GM19372 (cell line): ENCODE measurements at regions not wholly inside any gene's neighbourhood (a gene's known extent, or its start where the extent isn't known, plus 50 kb on each side); places are given as distances from the start of the nearest gene placed in this dataset.

Experiments
- ATAC-seq: cut with Tn5 transposase; IDR thresholded peaks from one replicate; pipeline ENCODE4 v1.9.1; 2021; ENCODE audit warnings: mild to moderate bottlenecking, low read depth, moderate library complexity; ENCODE audit not compliant: unreplicated experiment

- ATAC-seq = no peak
Observed at GRCh38 chr12:74292351-74293194, 245.1 kb upstream of the ATXN7L3B start.

DNA sequence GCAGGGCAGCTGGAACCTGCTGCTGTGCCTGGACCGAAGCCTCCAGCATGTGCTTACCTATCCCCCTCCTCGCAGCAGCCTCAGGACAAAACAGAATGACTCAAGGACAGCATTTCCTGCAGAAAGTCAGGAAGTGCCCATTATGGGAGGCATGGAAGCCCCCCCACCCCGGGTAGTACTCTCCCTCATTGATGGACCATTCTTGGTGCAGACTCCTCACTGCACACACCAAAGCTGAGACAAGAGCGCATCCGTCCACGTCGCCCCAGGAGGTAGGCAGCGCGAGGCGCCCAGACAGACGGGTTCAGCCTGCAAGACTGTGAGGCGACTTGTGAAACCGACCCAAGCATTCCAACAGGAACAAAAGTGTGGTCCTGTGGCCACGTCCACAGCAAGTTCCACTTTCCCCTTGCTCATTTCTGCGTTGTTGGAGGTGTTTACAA lies 243.9 kb upstream of the ATXN7L3B start:
- no peak for ATAC-seq

DNA sequence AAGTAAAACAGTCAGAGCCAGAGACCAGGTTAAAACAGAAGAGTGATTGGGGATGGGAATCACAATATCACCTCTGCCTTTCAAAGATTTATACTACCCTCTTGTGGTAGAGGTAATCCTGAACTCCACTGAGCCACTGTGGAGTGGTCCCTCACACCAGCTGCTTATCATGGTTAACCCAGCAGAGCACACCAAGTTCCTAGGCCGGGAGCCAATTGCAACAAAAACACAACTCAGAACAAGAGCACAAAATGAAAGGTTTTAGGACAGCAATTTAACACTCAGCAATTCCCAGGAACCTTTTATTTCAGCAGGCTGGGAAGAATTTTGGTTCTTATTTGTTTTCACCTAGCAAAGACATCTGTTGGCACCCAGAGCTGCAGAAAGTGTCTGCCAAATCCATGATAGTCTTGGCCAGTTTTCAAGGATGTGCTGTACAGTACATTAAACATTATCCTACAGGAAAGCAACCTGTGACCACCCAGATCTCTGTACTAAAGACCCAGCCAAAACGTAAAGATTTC lies 220.5 kb upstream of the ATXN7L3B start:
- ATAC-seq = no peak

DNA sequence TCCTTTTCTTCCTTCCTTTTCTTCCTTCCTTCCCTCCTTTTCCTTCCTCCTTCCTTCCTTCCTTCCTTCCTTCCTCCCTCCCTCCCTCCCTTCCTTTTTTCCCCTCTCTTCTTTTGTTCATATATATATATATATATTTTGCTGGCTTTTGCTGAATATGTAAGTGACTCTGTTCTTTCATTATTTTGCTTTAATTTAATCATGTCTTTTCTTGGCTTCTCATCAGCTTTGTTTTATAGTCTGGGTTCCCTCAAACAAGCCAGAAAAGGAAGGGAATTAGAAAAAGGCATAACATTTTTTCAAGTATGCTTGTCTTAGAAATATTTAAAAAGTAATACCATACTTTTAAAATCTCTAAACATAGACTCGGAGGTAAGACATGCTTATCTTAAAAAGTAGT lies 219.9 kb upstream of the ATXN7L3B start:
- no peak for ATAC-seq

- no peak for ATAC-seq
Observed at GRCh38 chr12:74319886-74320285, 217.7 kb upstream of the ATXN7L3B start.

- ATAC-seq = no peak
Observed at GRCh38 chr12:74321381-74321780, 216.3 kb upstream of the ATXN7L3B start.

DNA sequence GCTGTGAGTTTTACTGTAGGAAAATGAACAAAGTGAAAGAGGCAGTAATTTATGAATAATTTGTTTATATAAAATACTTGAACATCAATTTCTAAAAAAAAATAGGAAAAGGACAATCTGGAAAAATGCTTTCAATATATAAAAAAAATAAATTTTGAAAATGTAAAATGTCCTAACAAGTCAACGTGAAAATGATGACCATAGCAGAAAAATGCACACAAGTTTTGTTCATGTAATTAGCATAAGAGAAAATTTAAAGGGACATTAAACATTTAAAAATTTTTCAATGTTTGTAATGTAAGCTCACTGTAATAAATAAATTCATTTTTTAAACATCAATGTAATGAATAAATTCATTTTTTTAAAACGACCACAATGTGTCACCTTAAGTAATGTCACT lies 214.8 kb upstream of the ATXN7L3B start:
- ATAC-seq = no peak

- no peak for ATAC-seq
Observed at GRCh38 chr12:74328623-74329022, 209.0 kb upstream of the ATXN7L3B start.

DNA sequence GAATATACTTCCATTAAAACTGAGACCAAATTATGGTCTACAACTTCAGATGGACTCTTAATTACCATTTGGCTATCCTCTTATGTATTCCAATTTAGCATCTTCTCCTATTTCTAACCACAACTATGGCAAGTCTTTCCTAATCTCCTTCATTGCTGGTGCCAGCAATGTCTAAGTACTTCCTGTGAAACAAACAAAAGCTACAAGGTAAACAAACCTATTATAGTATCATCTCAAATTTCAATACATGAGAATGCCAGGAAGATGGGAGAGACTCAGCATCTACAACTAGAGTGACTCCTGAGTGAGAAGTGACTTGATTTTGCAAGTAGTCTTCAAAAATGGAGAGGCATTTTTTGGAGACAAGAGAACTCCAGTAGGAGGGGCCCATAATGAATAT lies 202.9 kb upstream of the ATXN7L3B start:
- no peak for ATAC-seq

- ATAC-seq = no peak
Observed at GRCh38 chr12:74337951-74338350, 199.7 kb upstream of the ATXN7L3B start.

DNA sequence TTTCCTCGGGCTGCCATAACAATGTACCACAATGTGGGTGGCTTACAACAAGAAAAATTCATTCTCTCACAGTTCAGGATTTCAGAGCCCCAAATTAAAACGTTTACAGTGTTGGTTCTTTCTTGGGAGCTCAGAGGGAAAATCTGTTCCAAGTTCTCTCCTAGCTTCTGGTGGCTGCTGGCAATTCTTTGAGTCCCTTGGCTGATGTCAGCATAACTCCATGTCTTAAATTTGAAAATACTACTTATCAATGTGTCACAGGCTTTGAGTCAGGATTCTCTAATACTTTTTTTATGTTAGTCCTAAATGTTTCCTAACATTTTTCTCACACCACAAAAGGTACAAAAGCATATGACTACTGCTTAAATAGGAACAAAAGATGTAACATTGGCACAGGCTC lies 198.4 kb upstream of the ATXN7L3B start:
- ATAC-seq = no peak

- no peak for ATAC-seq
Observed at GRCh38 chr12:74349925-74350324, 187.7 kb upstream of the ATXN7L3B start.

DNA sequence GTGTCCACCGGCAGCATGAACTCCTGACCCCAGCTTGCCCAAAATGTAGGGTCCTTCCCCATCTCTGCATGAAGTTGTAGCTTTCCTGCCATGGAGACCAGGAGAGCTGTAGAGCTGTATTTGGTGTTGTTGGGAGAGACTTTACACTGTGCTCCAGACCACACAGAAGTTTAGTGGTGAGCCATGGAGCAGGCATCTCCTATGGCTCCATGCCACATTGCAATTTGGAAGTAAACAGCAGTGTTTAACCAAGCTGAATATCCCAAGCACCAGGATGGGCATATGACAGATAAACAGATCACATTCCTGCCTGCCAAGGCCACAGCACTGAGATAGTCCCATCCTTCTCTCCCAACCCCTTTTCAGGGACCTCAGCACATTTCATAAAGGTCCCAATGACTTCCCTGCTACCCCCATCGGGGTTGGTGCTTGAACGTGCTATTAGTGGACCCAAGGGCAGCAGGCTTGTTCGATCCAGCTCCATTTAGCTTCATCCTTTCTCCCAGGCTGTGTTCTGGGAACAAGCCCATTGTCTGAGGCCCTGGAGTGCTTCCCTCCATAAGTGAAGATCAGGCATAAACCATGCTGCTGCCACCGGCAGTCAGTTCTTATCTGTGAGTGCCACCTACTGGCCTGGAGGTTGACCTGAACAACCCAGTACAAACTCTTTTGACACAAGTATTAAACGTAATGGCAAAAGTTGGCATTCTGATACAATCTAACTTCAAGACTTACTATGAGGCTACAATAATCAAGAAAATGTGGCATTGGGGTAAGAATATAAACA lies 172.3 kb upstream of the ATXN7L3B start:
- ATAC-seq = no peak

DNA sequence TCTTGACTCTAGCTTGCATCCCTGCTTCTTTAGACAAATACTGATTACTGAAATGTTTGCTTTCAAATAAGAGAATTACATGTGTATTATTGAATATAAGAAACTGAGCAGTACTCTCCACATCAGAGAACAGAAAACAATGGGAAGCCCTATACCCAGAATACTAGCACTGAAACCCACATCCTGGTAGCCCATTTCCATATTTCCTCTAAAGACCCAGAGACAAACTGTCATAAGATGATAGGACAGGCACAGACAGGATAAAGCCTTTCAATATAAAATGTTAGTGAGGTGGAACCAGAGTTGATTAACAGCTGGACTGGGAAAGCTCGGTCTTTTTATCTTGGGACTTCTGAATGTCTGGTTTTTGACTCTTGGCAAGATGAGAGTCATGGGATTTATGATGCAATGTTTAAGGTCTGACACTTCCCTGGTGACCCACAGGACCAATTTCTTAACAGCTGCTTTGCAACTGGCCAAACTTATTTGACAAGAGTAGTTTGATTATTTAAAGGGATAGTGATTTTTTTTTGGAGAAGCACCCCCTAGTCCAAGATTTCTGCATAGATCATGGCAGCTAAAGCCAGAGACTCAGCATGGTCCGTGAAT lies 166.9 kb upstream of the ATXN7L3B start:
- no peak for ATAC-seq

- ATAC-seq = no peak
Observed at GRCh38 chr12:74379114-74379513, 158.5 kb upstream of the ATXN7L3B start.

DNA sequence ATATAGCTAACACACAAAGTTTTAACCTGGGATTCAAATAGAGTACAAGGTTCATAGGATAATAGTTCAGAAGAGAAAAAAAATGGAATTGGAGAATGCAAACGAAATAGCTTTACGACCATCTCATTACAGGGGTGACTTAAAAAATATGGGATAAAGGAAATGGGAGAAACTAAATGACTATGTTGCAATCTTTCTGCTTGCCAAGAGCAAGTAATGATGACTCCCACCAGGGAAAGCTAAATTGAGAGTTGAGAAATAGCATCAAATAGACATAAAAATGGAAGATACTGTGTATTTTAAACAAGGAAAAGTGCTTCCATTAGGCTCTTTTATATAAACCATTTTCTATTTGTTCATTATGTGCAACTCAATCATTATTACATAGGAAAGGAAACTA lies 155.7 kb upstream of the ATXN7L3B start:
- ATAC-seq = no peak

DNA sequence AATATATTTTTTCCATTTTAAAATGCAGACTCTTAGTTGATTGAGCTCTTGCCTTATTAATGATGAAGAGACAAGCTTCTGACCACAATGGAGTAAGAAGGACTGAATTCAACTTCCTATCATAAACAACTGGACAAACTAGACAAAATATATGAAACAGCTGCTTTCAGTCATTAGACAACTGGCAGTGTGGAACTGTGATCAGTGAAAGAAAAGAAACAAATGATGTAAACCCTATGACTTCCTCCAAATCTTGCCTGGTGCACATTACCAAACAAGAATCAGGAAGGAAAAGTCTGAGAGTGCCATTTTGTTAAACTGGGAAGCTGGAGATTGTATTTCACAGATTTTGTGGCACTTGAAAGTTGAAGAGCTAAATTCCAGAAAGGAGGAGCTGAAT lies 154.7 kb upstream of the ATXN7L3B start:
- ATAC-seq = no peak

- no peak for ATAC-seq
Observed at GRCh38 chr12:74391283-74391682, 146.4 kb upstream of the ATXN7L3B start.

DNA sequence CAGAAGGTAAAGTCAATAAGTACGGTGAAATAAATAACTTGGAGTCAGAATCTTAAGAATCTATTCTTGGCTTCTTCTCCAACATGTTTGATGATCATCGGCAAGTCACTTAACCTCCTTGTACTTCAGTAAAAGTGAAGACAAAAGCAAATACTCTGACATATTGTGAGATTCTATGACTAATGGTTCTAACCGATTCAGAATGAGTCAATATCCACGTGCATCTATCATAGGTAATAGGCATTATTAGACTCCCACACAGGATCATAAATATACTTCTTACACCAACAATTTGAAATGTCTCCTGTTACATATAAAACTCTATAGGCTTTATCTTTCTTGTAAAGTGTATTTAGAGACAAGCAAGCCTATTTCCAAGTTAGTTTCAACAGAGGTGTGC lies 144.4 kb upstream of the ATXN7L3B start:
- ATAC-seq = no peak

- ATAC-seq = no peak
Observed at GRCh38 chr12:74394647-74395046, 143.0 kb upstream of the ATXN7L3B start.

DNA sequence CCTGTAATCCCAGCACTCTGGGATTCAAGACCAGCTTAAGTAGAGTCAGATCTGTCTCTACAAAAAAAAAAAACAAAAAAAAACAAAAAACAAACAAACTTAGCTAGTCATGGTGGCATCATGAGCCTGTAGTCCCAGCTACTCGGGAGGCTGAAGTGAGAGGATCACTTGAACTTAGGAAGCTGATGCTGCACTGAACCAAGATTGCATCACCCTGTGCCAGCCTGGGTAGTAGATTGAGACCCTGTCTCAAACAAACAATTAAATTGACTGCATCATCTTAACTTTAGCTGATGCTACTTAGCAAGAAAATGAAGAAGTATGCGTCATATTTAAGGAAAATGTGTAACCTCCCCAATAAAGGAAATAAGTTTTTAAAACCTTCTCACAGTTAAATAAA lies 136.6 kb upstream of the ATXN7L3B start:
- no peak for ATAC-seq
